CD1c-positive myeloid dendritic cell (primary cell): ENCODE measurements at regions not wholly inside any gene's neighbourhood (a gene's known extent, or its start where the extent isn't known, plus 50 kb on each side); places are given as distances from the start of the nearest gene placed in this dataset.
A peak's percentile ranks its signal among the peaks of the same experiment; 100 is the strongest.
"Not testable (repeated sequence)": the region's sequence is repeated elsewhere in the genome, so short reads cannot be mapped to it uniquely, and the experiment has no call there.

Source experiments
- DNase-seq: peaks from one replicate; pipeline ENCODE4 v3.0.0-alpha.2; 2016; ENCODE audit errors: extremely low spot score

DNA sequence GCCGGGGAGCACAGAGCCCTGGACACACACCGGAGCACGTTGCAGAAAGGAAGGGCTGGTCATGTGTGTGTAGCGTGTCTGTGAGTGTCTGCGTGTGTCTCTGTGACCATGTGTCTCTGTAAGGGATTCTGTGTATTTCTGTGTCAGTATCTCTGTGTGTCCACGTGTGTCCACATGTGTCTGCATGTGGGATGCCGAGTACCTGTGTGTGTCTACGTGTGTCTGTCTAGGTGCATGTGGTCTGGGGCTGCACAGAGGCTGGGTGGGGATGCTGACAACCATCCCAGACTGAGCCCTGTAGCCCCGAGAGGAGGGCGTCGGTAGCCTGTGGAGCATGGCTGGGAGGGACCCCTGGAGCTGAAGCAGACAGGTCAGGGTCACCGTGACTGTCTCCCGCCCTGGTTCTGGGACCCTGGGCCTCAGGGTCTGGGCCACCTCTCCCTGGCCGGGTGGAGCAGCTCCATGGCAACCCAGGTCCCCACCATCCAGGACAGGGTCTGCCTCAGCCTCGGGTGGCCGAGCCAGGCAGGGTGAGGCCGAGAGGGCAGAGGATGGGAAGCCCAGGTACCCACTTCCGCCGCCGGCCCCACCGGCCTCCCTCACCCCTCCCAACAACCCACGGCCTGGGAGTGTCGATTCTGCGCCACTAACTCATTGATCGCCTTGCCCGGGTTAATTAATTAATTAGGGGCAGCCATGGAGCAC, 122.7 kb downstream of the FAM53A start:
- no peak for DNase-seq

DNA sequence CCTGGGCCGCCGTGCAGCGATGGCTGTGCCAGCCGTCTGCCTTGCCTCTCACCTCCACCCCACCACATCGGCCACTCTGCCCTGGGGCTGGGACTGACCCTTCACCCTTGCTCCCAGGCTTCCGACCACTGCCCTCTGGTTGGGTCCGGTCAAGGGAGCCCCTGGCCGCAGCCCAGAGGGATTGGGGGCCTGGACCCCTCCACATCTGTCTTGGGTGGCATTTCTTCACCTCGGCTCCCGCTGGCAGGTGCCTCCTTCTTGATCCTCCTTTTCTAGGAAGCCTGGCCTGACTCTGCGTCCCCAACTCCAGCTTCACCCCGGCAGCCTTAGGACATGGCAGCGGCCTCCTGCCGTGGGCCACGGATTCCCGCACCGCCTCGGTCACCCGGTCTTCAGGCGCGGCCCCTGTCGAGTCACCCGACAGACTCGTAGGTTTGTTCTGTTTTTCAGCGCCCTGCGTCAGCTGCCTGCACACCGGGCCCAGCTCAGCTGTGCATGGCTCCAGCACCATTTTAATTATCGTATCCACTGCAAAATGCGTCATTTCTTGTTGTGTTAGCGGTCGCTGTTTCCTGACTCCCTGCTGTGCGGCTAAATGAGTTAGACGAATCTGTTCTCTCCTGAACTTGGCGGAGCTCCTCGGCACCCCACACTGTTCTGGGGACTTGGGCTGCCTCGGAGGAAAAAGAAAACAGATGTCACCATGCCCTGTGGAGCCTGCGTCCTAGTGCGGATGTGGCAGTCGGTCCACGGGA, 124.0 kb downstream of the FAM53A start:
- DNase-seq: no peak

DNA sequence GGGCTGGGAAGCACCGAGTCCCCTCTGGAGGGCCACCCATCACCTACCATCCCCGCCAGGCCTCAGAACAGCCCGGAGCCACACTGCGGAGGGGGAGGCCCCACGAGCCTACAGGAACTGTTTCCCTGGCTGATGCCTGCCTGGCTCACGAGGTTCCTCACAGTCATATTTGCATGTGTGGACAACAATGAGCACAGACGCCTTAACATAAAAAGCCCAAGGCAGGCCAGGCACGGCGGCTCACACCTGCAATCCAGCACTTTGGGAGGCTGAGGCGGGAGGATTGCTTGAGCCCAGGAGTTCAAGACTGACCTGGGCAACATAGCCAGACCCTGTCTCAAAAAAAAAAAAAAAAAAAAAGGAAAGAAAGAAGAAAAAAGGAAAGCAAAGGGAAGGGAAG, 125.9 kb downstream of the FAM53A start:
- no peak for DNase-seq

DNA sequence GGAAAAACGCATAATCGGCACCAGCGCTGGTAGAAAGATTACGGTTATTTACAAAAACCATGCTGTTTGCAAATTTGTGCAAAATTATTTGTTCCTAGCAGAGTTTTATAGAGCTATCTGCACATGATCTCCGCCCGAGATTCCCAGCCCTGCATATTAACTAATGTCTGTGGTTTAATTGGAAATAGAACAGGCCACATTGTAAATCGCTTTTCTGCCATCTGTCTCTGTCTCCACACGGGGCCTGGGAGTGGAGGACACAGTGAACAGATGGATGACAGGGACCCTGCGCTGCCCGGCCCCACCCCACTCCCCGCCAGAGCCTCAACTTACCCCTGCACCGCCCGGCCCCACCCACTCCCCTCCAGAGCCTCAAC, 126.9 kb downstream of the FAM53A start:
- no peak for DNase-seq

DNA sequence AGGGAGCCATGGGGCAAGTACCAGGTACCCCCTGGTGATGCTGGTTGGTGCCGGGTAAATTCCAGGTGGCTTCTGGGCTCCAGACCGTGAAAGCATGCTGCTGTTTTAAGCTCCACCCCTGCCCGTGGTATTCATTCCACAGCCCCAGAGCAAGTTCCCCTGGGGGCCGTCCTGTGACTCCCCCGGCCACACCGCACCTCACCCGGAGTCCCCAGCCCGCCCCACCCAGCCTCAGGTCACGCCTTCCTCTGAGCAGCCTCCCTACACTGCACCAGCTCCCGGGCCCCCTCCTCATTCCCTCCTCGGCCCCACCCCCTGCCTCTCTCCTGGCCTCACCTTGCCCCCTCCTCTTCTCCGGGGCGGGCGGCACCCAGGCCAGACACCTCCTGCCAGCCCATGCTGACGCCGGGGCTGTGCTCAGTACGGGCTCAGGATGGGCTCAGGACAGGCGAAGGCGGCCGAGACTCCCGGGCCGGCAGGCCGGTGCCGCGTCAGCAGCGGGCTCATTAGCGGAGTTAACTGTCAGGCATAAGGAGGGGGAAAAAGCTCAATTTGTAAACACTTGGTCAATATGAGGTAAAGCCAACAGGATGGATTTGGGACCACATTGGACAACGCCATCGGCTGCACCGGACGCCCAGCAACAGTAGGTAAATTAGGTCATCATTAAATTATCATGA, 127.4 kb downstream of the FAM53A start:
- no peak for DNase-seq

DNA sequence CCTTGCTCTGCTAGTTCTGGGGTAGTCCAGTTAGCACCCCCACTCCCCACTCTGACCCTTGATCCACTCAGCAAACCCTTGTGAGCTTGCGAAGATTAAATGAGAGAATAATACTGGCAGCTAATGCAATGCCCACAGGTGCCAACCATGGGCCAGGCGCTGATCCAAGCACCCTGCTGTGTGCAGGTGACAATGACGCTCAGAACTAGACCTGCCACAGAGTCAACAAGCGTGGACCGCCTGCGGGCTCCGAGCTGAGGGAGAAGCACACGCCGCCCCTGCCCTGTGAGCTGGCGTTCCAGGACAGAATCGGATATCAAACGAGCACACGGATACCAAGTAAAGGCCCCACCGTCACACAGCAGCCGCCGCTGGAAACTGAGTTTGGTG, 129.2 kb downstream of the FAM53A start:
- DNase-seq: no peak

DNA sequence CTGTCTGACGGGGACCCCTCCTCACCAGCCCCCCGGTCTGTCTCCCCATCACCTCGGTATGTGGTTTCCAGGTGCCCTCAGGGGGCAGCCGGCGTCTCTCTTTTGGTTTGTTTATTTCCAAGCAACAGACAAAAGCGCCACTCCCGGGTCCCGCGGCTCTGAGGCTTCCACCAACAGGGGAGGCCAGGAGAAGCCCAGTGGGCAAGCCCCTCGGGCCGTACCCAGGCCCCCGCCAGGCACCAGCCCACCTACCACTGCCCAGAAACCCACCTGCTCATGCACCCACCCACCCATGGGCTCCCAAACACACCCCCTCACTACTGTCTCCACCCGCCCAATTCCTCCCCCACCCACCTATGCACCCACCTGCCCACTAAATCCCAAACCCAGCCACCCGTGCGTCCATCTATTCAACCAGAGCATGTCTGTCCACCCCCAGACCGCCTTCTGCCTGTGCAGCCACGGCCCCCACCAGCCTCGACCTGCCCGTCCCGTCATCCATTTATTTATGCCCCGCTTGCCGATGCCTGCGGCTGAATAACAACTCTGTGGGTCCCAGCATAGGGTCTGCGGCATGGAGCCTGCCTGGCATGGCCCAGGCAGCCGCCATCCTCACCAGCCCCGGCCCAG, 129.8 kb downstream of the FAM53A start:
- DNase-seq: no peak

DNA sequence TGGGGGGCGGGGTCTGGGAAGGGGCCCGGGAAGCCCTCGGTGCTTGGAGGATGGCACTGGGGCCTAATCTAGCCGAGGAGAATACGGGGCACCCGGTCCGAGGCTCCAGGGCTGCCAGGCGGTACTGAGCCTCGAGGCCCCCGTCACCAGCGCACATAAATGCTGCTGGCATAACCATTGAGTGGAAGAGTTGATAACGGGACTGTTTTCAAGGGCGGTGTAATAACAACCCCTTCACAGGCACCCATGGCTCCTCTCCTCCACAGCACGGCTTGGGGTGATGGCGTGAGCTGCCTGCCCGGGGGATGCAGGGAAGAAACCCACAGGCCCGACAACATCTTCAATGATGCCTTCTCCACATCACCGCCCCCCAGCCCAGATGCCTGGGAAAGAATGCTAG, 130.7 kb downstream of the FAM53A start:
- no peak for DNase-seq

DNA sequence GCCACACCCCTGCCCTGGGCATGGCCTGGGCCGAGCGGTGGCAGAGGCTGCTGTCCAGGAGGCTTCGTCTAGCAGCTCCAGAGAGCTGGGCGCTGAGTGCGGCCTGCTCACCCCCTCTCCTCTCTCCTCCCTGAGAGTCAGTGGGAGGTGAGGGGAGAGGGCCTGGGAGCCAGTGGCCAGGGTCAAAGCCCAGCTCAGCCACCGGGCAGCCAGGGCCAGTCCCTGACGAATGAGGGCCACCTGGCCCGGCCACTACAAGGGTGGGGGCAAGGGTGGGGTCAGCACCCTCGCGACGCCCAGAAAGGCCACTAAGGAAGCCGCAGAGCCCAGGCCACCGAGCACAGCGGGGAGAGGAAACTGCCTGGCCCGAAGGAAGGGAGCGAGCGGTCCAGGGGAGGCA, 131.7 kb downstream of the FAM53A start:
- DNase-seq: no peak

DNA sequence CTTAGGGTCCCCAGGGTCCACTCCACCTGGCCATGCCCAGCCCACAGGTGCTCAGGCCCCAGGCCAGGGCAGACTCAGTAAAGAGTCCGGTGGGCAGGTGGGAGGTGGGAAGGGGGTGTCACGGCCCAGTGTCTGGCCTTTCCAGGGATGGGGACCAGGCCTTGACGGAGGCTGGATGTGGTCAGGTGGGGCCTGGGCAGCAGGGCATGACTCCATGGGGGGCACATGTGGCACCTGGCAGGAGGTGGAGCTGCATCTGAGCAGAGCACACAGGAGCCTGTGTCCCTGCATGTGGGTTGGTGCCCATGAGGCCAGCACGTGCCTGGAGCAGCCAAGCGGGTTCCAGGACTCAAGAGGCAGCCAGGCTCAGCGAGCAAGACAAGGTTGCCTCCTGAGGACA, 132.9 kb downstream of the FAM53A start:
- DNase-seq: no peak

DNA sequence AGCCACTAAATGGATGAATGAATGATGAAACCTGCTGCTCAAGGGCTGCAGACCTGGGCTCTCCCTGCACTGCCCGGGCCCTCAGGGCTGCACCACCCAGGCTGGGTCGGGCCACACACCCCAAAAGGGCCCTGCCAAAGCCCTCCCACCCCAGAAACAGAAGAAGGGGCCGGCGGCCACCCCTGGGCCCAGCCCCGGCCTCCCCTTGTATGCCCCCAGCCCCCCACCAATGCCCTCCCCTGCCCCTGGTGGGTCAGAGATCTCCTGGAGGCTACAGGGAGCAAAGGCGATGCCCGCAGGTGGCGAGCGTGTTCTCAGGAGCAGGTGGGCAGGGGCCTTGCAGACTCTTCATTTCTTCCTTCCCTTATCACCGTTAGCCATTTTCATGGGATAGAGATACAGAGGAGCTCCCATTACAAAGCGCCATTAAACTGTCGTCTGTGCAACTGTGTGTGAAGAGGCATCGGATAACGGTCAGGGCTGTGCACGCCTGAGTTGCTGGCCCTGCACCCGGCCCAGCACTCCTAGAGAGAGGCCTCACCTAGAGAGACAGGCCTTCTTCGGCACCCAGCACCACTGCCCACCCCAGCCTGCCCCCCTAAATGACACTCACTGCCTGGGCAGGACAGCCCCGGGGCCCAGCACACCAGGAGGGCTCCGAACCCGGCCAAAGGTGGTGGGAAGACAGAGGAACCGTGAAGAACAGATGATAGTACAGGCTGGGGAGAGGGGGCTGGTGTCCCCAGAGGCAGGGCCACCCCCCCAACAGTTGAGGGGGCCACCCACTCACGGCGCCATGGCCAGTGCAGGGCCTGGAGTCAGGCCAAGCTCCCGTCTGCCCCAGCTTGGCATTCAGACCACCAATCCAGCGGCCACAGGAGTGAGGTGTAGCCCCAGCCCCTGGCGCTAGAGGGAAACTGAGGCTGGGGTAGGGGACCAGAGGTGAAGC, 133.7 kb downstream of the FAM53A start:
- DNase-seq: no peak

DNA sequence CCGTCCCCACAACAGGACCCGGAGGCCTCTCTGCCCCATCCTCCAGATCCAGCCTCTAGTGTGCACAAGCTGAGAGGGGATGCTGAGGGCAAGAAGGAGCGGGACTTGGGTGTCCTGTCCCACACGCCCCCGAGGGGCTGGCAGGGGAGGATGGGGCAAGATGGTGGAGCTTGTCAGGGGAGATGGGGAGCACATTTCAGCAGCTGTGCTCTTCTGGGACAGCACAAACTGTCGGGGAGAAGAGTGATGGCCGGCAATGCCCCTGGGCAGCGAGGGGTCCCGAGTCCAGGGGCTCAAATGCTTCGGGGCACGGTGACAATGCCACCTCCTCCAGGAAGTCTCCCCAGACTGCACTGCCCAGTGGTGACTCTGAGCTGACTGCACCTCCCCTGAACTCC, 134.5 kb downstream of the FAM53A start:
- no peak for DNase-seq

DNA sequence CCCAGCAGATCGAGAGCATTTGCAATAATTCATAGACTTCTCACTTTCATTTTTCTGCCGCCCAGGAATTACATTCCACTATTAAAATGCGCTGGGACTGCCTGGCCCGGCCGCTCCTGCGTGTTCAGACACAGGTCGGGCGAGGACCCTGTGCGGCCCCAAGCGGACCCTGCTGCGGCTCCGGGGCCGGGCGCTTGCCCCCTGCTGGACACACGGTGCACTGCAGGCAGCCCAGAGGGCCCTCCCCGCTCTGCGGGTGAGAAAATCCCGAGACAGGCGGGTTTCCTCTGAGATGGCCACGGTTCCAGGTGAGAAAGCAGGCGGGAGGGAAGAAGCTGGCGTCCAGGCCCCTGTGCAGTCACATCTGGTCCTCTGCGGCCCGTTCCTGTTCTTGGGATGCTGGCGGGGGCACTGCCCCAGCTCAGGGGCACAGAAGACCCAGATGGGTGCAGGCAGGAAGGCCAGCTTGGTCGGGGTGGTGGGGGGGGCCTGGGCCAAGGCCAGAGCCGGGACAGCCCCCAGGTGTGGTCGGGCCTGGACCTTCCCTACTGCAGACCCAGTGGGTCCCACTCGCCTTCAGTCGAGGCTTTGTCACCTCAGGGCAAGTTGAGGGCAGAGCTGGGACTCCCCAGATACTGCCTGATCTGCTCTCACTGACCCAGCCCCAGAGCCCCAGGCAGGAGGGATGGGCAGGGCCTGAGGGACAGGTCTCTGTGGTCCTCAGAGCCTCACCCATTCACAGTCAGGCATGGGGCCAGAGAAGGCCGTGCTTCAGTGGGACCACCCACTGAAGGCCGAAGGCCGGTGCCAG, 135.1 kb downstream of the FAM53A start:
- peak; percentile 46 for DNase-seq

DNA sequence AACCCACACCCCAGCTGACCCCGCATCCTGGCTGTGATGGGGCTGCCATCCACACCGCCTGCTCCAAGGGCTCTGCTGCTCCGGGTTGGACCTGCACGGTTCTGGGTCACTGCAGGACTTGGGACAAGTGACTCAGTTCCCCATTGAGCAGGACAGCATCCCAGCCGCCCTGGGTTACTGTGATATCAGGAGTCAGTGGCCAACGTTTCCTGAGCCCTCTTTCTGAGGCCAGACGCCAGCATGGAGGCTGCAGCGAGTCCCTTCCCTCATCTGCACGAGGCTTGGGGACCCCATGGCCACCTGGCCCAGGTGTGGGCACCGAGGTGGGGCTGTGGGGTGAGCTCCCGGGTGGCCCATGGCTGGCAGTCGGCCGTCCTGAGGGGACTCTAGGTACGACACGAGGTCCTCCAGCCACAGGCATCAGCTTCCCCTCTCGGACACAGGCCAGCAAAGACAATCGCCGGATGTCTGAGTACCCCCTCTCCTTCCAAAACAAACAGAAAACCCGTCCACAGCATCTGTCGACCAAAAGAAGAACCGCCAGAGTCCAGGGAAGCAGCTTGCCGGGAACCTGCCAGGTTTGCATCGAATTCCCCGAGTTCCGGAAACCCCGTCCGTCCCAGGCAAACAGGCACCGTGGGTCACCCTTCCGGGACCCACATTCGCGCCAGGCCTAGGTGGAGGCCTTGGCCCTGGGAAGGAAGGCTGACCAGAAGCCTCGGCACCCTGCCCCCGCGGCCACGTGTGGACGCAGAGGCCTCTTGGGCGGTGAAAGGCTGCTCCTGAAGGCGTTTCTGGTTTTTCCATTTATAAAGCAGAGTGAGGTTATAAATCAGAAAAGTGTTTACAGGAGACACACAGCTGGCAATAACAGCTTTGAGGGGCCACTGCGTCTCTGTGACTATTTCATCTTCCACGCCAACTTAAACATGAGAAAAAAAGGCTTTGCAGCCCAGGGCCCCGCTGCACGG, 136.0 kb downstream of the FAM53A start:
- DNase-seq: no peak

DNA sequence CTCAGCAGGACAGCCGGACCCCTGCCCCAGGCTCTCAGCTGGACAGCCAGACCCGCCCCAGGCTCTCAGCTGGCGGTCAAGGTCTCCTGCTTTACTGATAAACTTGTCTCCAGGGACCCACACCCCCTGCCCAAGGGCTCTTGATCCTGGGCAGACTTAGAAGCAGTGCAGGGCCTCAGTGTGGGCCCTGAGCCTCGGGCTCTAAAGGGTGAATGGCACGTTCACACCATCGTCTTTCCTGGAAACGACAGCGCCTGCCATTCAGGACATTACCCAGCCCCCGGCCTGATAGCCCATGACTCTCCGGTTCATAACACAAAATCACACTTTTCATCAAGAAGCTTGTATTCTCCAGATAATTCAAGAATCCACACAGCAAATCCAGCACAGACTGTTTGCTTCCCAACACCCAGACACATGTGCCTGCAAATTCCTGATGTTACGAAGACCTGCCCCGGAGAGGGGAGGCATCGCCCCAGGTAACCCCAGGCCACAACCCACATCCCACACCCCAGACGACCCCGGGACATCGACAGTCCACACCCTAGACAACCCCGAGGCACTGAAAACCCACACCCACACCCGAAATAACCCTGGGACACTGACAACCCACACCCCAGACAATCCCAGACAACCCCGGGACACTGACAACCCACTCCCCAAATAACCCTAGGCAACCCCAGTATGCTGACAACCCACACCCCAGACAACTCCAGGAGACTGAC, 136.8 kb downstream of the FAM53A start:
- DNase-seq: no peak

DNA sequence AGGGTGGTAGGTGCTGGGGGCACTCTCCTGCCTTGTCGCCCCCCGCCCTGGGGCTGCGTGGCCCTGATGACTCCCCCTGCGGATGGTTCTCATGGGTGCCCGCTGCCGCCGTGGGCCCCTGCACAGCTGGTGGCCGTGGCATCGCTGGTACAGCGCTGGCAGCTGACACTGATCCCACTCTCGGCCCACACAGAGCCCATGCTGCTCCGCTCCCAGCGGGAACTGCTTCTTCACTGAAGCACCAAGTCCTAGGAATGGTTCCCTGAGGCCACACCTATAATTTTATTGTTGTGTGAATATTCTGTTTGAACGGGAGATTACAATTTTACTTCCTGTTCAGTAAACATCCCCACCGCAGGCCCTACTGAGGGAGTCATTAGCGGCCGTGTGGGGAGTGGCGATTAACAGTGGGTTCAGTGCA, 138.6 kb upstream of the NKX1-1 start:
- DNase-seq: no peak

DNA sequence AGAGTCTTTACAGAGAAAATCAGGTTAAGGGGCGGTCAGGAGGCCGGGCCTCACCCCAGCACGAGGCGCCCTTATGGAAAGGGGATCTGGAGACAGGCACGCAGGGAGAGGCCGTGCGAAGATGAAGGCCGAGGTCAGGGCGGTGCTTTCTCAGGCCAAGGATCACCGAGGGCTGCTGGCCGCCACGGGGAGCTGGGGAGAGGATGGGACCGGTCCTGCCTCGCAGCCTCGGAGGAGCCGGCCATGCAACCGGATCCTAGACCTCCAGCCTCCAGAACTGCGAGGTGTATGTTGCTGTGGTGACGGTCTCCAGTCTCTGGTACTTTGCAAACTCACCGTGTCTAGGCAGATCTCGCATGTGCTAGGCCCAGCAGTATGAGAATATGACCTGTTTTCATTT, 138.2 kb upstream of the NKX1-1 start:
- not testable (repeated sequence) for DNase-seq

DNA sequence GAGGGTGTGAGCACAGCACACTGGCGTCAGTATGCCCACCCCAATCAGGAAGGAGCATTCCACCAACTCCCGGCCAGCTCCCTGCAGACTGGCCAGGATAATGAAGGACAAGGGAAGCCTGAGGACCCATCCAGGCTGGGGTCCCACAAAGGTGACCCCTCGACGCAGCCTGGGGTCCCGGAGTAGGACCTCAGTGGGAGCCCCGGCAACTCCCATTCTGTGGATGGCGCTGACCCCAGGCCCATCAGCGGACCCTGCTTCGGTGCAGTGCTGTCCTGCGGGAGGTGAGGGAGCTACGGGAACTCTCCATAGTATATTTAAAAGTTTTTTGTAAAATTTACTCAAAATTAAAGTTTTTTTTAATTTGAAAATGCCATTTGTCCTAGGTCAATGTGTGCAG, 137.7 kb upstream of the NKX1-1 start:
- no peak for DNase-seq

DNA sequence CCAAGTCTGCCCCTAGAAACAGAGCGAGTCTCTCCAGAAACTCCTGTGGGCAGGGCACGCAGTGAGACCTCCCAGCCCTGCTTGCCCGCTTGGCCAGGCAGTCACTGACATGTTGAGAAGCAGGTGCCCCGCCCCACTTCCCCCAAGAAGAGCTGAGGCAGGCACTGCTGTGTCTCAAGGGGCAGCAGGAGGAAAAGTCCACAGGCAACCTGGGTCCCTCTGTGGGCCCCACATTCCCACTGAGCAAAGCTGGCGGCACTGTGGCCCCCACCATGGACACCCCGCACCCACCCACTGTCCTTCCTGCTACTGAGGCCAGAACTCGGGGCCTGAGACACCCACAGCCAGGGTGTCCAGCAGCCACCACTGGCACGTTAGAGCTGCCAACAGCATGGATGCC, 137.3 kb upstream of the NKX1-1 start:
- DNase-seq: no peak
